ES-I3 (cell line): ENCODE measurements at regions not wholly inside any gene's neighbourhood (a gene's known extent, or its start where the extent isn't known, plus 50 kb on each side); places are given as distances from the start of the nearest gene placed in this dataset.
A peak's percentile ranks its signal among the peaks of the same experiment; 100 is the strongest.
"Not testable (repeated sequence)": the region's sequence is repeated elsewhere in the genome, so short reads cannot be mapped to it uniquely, and the experiment has no call there.

Experiments
- H3K36me3 ChIP-seq: 2 replicates; pipeline ENCODE4 v1.6.1; 2013; ENCODE audit warnings: mild to moderate bottlenecking, low read length, control low read depth, moderate library complexity; ENCODE audit not compliant: insufficient read depth
- H3K4me1 ChIP-seq: 2 replicates; pipeline ENCODE4 v1.6.1; 2013; ENCODE audit warnings: mild to moderate bottlenecking, control low read depth, low read length; ENCODE audit not compliant: insufficient read depth
- H3K9ac ChIP-seq: 2 replicates; pipeline ENCODE4 v1.6.1; 2013; ENCODE audit warnings: low read depth, mild to moderate bottlenecking, low read length, moderate library complexity
- H3K9me3 ChIP-seq: 2 replicates; pipeline ENCODE4 v1.6.1; 2013; ENCODE audit warnings: mild to moderate bottlenecking, low read length, moderate library complexity; ENCODE audit not compliant: control insufficient read depth, insufficient read depth

DNA sequence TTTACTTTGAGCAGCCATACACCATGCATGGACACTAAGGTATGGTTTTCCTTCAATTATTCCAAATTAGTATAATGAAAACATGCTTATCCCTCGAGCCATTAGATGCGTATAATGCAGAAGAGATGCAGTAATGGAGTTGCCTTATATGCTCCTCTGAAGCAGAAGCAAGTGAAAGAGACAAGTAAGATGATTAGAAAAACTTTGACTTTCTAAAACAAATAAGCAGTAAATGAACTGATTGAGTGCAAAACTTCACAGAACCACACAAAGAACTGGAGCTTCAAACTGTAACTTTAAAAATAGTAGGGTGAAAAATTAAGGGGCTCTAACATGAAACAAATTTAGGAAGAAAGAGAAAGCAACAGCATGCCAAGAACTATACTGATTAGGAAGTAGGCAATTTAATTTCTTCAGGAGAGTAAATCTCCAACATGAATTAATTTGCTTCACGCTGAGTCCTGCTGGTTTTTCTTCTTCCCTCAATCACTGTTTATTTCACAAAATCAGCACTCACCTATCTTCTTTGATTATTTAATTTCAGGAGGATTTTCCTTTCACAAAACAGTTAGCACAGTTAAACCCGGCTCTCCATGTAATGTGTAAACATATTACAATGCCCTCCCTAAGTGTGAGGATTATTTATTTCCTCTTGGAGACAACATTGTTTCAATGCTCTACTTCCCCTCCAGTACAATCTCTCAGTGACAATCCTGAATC, 90.3 kb upstream of the PAM start:
- H3K9ac ChIP-seq: no peak overlapping the region
- H3K4me1 ChIP-seq: no peaks in the 10 kb centered on the region
- no peaks in the 10 kb centered on the region for H3K36me3 ChIP-seq
- H3K9me3 ChIP-seq: no peaks in the 10 kb centered on the region

DNA sequence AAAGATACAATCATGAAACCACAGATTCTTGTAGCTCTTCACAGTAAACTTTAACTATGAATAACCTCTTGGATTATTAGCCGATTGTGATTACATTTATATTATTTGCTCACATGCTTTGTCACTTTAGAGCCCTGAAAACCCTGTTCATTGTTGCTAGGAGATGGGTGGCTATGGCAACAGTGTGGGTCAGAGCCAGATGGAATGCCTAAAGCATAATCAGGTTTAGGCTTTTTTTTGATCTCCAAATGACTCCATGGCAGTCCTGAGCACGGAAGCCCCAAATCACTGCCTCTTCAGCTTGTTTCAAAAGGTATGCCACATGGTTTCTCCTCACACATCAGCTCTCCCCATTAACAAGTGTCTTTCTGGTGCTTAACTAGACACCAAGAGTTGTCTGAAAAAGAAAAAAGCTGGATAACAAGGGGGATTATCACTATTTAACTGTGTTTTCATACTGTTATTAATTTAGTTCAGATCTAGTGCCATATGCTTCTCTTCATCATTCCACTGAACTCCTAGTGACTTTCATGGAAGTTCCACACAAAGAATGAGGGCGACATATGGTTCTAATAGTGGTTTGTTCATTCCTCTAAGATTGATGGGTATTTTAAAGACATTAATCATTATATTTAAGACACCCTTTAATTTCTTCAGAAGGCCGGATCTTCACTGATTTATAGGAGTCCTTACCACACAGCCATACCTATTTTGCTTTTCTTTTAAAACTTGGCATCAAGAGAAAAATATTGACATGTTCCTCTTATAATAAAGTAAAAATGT, 88.8 kb upstream of the PAM start:
- Histone ChIP-seq H3K9ac (no peak overlapping the region), H3K9me3 (no peaks in the 10 kb centered on the region), H3K36me3 (no peaks in the 10 kb centered on the region), H3K4me1 (no peaks in the 10 kb centered on the region)

DNA sequence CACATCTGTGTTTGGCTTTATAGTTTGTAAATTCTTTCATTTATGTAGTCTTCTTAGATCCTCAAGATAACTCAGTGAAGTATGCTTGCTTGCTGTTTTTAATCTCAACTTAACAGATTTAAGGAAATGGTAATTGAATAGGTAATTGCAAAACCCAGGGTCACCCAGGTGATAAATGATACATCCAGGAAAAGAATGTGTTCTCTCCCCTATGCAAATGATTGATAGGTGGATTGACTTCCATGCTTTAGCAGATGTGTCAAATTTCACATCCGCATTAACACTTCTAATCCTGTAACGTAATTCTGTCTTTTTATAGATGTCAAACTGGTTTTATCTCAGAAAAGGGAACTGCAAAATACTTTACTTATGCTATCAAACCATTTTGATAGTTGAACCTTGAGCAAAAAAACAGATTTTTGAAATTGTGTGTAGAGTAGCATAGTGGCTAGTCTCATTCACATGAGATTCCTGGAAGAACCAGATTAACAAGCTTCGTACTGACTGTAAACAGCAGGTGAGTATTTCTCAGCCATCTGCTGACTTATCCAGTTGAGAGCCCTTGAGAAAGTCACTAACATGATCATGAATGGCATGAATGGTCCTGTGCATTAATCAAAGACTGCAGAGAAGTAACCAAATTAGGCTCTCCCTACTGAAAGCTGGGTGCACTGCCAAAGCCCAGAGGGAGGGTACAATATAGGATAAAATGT, 86.7 kb upstream of the PAM start:
- Histone ChIP-seq H3K36me3 (no peaks in the 10 kb centered on the region), H3K9ac (no peak overlapping the region), H3K9me3 (no peaks in the 10 kb centered on the region), H3K4me1 (no peaks in the 10 kb centered on the region)

DNA sequence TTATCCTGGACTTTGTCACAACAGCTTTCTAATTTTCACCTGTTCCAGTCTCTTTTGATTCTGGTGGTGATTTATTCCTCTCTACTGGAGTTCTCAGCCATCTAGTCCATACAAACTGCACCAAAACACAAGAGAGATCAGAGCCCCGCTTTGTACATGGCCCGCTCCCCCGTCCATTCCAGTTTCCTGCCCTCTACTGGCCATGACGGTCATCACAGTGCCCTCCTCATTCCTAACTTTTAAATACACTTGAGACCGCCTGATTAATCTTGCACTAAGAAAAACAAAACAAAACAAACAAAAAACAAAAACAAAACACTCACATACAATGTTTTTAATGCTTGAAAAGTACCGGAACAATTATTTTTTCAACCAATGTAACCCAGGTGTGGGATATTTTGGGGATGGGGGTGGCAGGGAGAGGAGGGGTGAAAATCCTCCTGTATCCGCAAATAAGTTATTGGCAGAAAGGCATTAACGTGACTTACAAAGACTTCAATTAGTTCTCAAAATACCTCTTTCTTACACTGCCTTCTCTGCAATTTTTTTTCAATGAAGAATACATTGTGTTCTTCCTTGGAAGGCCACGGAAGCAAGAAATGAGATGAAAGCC, 84.8 kb upstream of the PAM start:
- H3K9ac ChIP-seq: peak overlapping the region; percentile 77
- no peaks in the 10 kb centered on the region for H3K36me3 ChIP-seq
- no peaks in the 10 kb centered on the region for H3K4me1 ChIP-seq
- no peaks in the 10 kb centered on the region for H3K9me3 ChIP-seq

- not testable (repeated sequence) for H3K36me3 ChIP-seq, H3K9me3 ChIP-seq, H3K4me1 ChIP-seq
- peak overlapping the region; percentile 77 for H3K9ac ChIP-seq
These were observed 83.9 kb upstream of the PAM start for GRCh38 chr5:102671033-102671734.

DNA sequence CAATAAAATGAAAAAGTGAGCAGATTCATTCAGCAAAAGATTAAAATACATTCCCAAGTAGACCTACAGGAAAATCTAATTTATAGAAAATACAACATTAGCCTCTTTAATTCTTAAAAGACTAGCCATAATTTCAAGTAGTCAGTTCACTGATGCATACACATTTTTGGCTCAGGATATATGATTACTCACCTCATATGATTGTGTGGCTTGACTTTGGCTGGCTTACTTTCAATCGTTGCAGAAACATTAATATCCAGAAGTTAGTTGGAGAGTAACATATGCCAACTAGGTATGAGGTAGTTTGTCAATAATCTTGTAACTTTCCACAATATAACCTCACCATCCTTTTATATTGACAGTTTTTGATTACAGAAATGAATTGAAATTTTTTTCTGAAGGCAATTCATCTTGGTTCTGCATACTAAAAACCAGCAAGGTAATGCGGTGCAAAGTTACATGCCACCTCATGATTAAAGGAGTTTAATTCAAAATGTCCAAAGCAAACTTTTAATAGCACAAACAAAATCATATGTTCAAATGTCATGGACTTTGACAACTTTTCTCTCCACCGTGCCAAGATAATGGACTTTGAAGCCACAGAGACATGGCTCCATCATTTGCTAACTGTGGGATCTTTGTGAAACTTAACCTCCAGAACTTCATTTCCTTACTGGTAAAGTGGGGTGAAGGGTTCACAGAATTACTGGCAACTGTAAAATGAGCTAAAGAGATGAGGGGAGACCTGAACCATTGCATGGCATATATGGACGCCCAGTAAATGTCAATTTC, 76.6 kb upstream of the PAM start:
- H3K9me3 ChIP-seq: no peaks in the 10 kb centered on the region
- no peak overlapping the region for H3K9ac ChIP-seq
- no peaks in the 10 kb centered on the region for H3K4me1 ChIP-seq
- H3K36me3 ChIP-seq: no peaks in the 10 kb centered on the region

DNA sequence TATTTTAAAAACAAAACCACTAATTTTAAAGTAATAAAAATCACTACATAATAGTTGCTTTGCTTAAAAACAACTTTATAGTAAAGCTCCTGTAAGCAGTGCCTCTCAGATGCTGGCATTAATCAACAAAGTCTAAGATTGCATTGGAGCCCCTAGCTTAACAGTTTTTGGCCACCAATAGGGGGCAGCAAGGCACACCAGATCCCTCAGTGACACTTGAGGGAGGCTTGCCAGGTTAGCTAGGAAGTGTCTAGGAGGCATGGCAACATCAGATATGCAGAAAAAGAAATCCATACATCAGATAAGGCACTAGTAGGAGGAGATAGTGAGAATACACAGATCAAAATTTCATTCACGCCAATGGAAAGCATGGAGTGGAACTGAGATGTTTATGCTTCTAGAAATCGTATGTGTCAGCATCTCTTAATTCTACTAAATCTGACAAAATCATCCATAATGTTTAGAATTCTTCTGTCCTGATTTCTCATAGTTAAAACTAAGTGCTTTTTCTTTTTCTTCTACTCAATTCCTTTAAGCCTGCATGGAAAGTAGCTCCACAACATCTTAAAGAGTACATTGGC, 73.6 kb upstream of the PAM start:
- Histone ChIP-seq H3K4me1 (no peaks in the 10 kb centered on the region), H3K9me3 (no peaks in the 10 kb centered on the region), H3K9ac (no peak overlapping the region), H3K36me3 (no peaks in the 10 kb centered on the region)

- H3K9me3 ChIP-seq: no peaks in the 10 kb centered on the region
These were observed 72.9 kb upstream of the PAM start for GRCh38 chr5:102682101-102682647.

GRCh38 chr5:102688076-102688475, 67.0 kb upstream of the PAM start:
- H3K9ac ChIP-seq, H3K4me1 ChIP-seq, H3K9me3 ChIP-seq, H3K36me3 ChIP-seq: not testable (repeated sequence)

More at GRCh38 chr5:102682101-102682647, 72.9 kb upstream of the PAM start:
- Histone ChIP-seq H3K9ac (no peak overlapping the region), H3K4me1 (no peaks in the 10 kb centered on the region), H3K36me3 (no peaks in the 10 kb centered on the region)

GRCh38 chr5:102688581-102689342, 66.3 kb upstream of the PAM start:
- not testable (repeated sequence) for H3K36me3 ChIP-seq, H3K4me1 ChIP-seq, H3K9ac ChIP-seq, H3K9me3 ChIP-seq

GRCh38 chr5:102690910-102691309, 64.2 kb upstream of the PAM start:
- H3K4me1 ChIP-seq: no peaks in the 10 kb centered on the region
- no peaks in the 10 kb centered on the region for H3K36me3 ChIP-seq
- no peak overlapping the region for H3K9ac ChIP-seq
- H3K9me3 ChIP-seq: no peaks in the 10 kb centered on the region; the same call in 1 of the 2 replicates

DNA sequence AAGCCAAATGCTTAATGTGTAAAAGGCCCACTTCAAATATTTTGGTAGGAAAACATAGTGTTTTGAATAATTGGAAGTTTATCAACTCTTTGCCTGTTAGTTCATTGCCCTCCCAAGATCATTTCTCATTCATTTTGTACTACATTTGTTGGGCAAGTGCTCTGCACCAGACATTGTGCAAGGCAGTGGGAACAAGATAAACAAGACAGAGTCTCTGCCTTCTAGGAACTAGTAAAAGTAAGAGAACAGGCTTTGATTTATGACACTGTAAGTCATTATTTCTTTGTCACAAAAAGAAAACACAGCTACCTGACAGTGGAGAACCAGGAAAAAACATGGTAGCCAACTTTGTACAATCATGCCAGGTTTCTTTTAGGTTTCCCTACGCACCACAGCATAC, 63.7 kb upstream of the PAM start:
- Histone ChIP-seq H3K4me1 (no peaks in the 10 kb centered on the region), H3K9me3 (no peaks in the 10 kb centered on the region; the same call in 1 of the 2 replicates), H3K9ac (no peak overlapping the region), H3K36me3 (no peaks in the 10 kb centered on the region)
